GM18519 (cell line): ENCODE measurements at regions not wholly inside any gene's neighbourhood (a gene's known extent, or its start where the extent isn't known, plus 50 kb on each side); places are given as distances from the start of the nearest gene placed in this dataset.
"Not testable (repeated sequence)": the region's sequence is repeated elsewhere in the genome, so short reads cannot be mapped to it uniquely, and the experiment has no call there.

Experiments
- ATAC-seq: cut with Tn5 transposase; IDR thresholded peaks from one replicate; pipeline ENCODE4 v1.9.1; 2021; ENCODE audit warnings: mild to moderate bottlenecking, moderate library complexity; ENCODE audit not compliant: unreplicated experiment, low FRiP score

DNA sequence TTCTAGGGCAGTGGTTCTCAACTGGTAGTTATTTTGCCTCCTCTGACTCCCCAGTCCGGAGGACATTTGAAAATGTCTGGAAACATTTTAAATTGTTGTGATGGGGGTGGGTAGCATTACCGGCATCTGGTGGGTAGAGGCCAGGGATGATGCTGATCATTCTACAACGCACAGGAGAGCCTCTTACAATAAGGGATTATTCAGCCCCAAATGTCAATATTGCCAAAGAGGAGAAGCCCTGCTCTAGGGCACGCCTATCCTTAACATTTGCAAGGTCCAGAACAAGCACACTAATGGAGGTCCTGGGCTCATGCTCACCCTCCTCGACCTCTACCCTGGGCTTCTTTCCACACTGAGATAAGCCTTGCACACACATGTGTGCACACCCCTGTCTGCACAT is 106.4 kb downstream of the MINAR1 start:
- ATAC-seq = no peak

DNA sequence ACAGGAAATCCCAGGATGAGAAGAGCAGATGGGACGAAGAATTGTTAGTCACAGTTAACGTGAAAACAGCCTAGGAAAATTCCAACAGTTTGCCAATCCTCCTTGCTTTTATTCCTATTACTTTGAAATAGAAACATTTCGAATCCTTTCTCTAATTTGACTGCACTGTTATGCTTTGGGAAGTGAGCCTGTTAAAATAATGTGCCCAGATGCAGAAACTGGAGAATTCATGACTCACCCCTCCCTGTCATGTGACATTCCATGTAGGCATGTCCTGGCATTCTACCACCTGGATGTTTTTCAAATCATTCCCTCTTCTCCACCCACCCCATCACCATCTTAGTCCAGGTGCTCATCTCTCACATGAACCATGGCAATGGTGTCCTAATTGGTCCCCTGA is 107.3 kb downstream of the MINAR1 start:
- no peak for ATAC-seq

DNA sequence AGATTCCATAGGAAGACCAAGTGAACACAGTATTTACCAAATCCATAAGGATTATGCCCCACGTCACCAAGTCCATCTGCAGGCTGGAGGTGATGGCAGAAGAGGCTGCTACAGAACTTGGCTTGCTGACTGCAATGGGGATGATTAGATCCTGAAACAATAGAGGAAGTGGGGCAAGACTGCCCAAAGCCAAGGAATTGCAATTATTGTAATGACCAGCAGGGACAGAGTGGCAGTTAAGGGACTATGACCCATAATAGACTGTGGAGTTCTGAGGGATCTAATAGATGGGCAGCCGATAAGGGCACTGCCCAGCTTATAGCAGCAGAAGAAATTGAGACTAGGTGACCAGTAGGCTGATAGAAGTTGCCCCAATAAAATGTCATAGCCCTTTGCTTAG is 108.4 kb downstream of the MINAR1 start:
- ATAC-seq = no peak

DNA sequence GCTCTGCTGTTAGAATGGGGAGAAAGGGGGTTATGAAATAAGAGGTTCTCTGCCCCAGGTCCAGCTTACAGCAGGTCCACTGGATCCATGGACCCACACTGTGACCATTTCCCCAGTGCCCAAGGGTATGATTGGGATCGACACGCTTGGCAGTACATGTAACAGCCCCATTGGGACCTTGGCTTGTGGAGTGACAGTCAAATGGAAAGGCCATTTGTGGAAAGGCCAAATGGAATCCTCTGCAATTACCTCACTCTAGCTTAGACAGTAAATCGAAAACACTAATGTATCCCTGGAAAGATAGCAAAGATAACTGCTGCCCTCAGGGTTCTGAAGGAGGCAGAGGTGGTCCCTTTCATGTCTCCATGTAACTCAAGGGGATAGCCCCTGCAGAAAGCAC is 109.1 kb downstream of the MINAR1 start:
- ATAC-seq = no peak

DNA sequence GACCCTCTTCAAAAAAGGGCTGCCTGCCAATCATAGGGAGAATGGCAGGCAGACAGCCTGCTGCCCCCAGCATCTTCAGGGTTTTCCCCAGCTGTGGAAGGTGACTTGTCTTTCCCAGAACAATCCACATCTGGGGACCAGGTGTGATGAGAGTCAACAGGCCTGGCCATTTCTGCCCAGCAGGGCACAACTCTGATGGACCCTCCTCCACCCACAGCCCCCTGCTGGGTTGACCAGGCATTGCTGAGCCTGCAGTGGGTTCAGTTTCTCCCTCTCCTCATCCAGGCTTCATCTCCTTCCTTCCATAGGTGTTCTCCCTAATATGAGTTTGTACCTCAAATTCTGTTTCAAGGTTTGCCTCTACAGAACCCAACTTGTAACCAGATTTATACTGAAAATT is 111.0 kb downstream of the MINAR1 start:
- ATAC-seq = no peak

DNA sequence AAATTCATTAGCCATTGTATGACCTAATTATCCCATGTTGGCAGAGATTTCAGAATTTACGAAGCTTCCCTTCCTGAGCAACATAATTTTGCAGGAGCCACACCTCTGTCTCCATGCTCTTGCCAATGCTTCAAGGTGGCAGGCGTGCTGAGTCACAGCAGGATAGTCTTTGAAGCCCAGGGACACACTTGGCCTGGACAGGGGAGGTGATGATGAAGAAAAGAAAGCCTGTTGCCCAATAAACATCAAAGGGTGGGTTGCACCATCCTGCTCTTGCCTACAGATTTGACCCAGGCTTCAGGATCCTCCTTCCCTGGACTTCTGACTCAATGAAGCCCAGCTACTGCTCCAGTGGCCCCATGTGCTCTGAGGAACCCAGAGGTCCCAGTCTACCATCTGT is 117.1 kb downstream of the MINAR1 start:
- no peak for ATAC-seq

DNA sequence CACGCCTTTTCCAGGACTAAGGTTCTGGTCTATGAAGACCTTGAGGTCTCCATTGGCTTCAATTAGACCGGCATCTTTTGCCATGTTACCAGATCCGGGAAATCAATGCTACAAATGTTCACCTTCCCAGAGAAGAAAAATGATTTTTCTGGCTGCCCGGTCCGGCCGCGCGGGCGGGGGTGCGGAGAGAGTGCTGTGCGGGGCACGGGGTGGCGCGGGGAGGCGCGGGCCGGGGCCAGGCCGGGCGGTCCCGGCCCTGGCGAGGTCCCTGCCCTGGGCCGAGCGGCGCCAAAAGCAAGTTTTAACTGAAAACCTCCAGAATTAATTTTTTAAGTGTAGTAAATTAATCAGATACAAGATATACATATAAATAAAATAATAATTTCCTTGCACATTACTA is 128.2 kb downstream of the MINAR1 start:
- no peak for ATAC-seq

DNA sequence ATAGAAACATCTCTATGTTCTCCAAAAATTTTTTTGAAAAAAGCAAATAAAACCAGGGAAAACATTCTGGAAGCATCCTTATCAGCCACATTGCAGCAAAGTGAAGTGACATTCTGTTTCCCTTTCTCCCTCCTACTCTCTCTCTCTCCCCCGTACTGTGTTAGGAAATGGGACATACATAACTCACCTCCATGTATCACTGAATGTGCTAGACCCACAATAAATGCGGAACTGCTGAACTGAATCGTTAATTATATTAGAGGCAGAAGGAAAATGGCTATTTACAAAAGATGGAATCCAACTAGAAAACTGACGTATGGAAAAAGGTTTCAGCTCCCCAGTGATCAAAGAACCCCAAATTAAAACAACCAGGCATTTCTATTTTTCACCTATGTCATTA is 129.8 kb downstream of the MINAR1 start:
- ATAC-seq = no peak

DNA sequence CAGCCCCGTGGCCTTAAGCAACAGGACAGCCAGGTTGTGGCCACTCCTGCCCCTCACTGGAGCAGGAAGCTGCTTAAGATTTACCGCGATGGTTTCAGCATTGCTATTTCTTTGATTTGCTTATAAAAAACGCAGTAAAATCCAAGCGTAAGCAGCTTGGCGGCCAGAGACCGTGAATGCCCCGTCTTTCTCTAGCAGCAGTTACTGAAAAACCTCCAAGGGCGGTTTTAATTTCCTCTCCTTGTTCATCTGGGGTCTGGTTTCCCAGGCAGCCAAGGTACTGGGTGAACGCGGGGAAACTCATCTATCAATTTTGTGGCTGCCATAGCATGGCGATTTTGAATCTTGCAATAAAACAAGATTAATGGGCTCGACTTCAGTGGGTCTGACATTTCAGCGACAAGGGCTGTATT is 130.3 kb downstream of the MINAR1 start:
- ATAC-seq = no peak

DNA sequence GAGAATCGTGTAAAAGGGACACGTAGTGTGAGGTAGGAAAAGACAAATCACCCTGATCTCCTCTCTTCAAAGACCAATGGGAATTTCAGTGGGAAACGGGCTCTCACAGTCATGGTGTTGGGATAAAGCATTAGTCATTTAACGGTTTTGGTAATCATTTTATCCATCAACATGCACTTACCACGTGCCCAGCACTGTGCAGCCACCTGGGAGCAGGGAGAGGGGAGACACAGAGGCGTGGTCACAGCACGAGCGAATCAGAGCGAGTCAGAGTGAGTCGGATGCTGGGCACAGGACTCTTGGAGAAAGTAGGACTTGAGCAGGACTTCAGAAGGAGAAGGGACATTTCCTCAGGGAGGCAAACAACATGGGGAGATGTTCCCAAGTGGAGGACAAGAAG is 130.8 kb downstream of the MINAR1 start:
- ATAC-seq = no peak

DNA sequence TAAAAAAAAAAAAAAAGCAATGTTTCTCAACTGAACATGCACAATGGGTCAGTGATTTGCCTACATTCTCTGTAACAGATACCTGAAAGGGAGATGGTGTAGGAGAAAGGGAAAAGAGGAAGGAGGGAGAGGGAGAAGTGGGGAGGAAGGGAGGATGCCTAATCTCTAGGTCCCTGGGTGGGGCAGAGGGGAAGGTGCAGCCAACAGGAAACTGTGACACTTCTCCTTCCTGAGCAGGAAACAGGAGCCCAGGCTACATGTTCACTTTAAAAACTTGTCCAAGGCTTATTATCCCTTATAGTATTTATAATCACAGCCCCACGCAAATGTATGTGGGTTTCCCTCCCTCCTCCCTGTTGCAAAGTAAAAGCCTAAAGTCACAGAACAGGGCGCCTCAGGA is 137.9 kb downstream of the MINAR1 start:
- ATAC-seq = no peak

DNA sequence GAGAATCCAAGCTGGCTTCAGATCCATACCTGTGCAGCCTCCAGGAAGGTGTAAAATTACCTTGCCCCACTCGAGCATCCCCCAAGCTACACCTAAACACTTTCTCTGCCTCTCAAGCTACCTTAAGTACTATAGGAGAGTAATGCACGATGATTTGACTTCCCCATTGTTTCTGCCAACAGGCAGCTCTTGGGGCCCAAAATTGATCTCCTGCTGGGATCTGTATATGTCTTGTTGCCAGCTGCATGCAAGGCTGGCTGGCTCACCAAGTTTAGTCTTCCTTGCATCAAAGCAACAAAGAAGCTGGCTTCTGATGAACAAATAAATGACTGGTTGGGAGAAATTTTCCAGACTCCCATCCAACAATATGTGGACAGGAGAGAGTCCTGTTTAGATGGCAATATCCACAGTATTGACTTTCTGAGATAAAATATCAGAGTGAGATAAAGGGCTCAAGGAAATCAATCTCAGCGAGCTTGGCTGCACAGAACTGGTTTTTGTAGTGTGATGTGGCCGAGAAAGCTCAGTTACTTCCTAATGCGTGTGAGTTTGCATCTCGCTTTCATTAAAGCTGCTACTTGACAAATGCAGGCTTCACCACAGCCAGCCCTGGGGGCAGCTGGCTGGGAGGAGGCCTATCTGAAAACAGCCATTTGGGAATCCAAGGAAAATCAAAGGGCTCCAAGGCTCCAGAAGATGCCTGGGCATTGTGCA is 140.7 kb downstream of the MINAR1 start:
- ATAC-seq = no peak

DNA sequence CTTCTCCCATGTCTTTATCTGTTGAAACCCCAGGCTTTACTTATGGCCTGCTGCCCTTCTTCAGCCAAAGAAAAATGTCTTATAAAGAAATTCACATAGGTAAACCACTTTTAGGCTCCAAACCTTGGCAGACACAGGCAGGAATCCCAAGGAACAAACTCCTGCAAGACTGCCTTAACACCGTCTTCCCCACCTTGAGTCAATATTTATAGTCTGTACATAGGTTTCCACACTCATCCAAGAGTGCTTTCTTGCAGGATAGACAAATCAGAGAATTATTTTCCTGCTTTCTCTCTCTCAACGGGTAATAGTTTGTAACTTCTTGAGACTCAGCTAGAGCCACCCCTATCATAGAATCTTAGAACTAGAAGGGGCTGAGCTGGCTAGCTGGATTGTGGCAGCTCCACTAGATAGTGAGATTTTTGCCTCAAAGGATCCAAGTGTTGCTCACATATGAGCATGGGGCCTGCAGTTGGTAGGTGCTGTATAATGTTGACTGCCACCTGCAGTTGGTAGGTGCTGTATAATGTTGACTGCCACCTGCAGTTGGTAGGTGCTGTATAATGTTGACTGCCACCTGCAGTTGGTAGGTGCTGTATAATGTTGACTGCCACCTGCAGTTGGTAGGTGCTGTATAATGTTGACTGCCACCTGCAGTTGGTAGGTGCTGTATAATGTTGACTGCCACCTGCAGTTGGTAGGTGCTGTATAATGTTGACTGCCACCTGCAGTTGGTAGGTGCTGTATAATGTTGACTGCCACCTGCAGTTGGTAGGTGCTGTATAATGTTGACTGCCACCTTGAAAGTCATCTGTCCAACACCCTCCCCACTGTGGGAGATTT is 142.5 kb downstream of the MINAR1 start:
- ATAC-seq = not testable (repeated sequence)

DNA sequence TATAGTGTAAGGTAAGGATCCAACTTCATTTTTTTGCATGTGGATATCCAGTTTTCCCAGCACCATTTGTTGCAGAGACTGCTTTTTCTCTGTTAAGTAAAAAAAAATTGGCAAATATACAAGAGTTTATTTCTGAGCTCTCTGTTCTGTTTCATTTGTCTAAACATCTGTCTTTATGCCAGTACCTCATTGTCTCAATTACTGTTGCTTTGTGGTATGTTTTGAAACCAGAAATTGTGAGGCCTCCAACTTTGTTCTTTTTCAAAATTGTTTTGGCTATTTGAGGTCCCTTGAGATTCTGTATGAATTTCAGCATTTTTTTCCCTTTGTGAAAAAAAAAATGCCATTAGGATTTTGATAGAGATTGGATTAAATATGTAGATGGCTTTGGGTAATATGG is 150.5 kb downstream of the MINAR1 start:
- ATAC-seq = no peak

DNA sequence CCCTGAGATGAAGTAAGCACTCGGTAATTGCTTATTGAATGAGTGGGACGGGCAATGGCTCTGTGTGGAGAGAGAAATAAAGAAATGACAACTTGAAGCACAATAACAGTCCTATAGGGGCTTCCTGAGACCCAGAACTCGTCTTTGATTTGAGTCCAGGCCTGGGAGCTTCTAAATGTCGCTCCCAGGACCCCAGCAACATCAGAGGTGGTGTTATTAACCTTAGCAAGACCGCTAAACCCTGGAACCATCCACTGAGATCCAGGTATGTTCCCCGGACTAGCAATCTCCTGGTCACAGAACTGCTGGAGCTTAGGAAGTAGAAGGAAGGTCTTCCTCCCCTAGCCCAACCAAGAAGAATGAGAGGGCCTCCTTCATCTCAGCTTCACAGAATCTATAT is 160.0 kb downstream of the MINAR1 start:
- ATAC-seq = no peak

DNA sequence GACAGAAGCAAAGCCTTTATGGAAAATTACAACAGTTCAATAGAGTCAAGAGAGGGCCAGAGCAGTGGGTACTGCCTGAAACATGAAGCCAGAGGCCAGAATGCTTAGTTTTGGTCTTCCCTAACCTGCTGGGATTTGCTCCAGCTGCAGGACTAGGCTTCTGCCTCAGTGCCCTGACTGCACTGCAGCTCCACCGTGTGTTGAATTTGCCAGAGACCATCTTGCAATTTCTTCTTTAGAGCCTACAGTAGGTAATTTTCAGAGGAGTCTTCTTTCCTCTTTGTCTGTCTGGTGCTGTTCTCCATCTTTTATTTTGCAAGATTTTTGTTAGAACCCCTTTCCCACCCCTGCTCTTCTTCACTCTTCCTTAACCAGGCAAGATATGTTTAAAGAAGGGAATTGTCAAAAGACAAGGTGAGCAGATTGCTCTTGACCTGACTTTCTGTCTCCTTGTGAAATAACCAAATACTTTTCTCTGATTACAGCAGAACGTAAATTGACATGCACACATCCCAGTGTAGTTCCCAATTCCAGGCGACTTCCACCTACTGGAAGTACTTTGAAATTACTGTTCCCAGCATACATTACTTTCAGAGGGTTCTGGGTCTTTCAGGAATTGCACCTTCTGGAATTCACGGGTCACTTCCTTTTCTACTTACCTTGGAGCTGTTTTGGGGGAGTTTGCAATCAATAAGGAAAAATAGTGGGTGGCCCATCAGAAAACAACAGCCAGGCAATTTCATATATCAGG is 161.2 kb downstream of the MINAR1 start:
- no peak for ATAC-seq

DNA sequence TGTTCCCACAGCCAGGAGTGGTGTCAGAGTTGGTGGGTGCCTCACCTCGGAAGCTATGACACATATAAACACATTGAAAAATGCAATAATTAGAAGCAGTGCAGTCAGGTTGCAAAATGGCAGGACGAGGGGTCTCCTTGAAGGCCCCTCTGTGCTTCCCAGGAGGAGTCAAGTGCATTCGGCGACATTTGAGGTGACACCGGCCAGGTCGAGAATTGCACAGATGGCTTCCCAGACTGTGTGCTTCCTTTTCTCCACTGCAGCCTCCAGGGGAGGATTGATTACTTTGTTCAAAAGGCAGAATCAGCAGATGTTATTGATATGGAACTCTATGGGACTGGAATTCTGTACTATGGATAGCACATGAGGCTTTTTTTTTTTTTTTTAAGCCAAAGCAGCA is 163.2 kb downstream of the MINAR1 start:
- no peak for ATAC-seq

DNA sequence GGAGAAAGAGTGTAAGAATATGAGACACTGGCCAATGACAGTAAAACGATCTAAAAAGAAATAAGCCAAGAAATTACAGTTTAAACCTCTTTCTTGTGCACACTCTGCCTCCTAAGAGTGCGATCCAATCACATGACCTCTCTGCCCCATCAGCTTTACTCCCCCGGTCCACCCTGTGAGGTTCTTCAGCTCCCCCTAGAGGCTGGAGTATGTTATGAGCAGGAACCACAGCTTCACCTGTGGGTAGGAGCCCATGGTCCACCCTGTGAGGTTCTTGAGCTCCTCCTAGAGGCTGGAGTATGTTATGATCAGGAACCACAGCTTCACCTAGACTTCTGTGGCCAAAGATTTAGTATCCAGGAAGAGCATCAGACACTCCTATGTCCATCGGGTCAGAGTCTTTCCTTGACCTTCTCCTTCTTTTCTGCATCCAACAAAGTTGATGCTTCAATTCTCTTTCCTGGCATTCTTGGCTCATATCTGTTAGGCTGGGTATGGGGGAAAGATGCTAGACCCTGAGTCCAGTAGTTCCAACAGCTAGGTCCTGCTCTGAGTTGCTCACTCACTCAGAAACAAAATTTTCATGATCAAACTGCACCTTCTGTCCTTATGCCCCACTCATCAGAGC is 164.0 kb downstream of the MINAR1 start:
- ATAC-seq = peak; percentile 91

DNA sequence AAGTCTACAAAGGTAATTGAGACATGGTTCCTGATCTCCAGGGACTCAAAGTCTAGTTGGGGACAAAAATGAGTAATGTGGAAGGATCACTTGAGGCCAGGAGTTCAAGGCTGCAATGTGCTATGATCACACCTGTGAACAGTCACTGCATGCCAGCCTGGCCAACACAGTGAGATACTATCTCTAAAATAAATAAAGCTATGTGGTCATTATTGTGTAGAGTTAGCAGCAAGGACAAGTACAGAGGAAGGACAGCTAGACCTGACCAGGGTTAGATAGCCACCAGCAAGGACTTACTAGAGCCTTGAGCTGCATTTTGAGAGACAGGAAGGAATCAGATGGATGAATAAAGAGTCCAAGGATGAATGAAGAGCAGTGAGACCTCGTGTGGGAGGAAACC is 166.5 kb downstream of the MINAR1 start:
- ATAC-seq = no peak

DNA sequence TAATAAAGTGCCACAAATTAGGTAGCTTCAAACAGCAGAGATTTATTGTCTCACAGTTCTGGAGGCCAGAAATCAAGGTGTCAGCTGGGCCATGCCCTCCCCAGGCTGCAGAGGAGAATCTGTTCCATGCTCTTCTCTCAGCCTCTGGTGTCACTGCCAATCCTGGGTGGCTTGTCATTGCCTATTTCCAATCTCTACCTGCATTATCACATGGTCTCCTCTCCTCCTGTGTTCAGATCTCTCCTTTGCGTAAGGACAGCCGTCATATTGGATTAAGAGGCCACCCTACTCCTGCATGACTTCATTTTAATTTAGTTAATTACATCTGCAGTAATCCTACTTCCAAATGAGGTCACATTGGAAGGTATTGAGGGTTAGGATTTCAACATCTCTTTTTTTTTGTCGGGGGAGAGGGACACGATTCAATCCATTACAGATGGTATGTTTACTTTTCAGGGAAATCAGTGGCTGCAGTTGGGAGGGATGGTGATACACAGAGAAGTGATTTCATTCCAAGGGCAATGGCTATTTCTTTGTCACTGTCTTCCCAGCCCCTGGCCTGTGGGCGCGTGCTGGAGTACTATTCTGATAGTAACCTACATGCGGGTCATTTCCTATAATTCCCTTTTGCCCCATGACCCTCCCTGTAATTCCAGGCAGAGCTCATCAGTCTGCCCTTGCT is 169.4 kb downstream of the MINAR1 start:
- no peak for ATAC-seq
